ENCODE measurements at regions not wholly inside any gene's neighbourhood (a gene's known extent, or its start where the extent isn't known, plus 50 kb on each side); places are given as distances from the start of the nearest gene placed in this dataset.

- TF ChIP-seq HNF1B (CRISPR knock-in tag; IDR thresholded peaks at IDR 0.05), result no peak
- peak; percentile 73; the same call in 1 of the 2 replicates for TF ChIP-seq ZMYM2 (CRISPR knock-in tag; IDR thresholded peaks at IDR 0.05)
- TF ChIP-seq FOXO1 (CRISPR knock-in tag; IDR thresholded peaks at IDR 0.05), result peak; percentile 85
- peak in 1 of 2 experiments; percentile 58; a peak in 1 of 4 replicates for TF ChIP-seq KLF16 (CRISPR knock-in tag; IDR thresholded peaks at IDR 0.05)
- no peak for TF ChIP-seq BRD4 (CRISPR knock-in tag; IDR thresholded peaks at IDR 0.05)
- TF ChIP-seq NR2C2 (CRISPR knock-in tag; IDR thresholded peaks at IDR 0.05; ENCODE audit: borderline replicate concordance), result peak; percentile 74
- peak; percentile 85 for TF ChIP-seq MED1 (CRISPR knock-in tag; IDR thresholded peaks at IDR 0.05)
- no peak for TF ChIP-seq ZNF550 (CRISPR knock-in tag; IDR thresholded peaks at IDR 0.05; ENCODE audit: borderline replicate concordance)
- TF ChIP-seq KDM1A (CRISPR knock-in tag; IDR thresholded peaks at IDR 0.05), result peak; percentile 85; the same call in 1 of the 2 replicates
- no peak for TF ChIP-seq ZNF350 (CRISPR knock-in tag; IDR thresholded peaks at IDR 0.05; ENCODE audit: borderline replicate concordance, low read depth)
- peak; percentile 98 for TF ChIP-seq CEBPB (IDR thresholded peaks at IDR 0.05; ENCODE audit: borderline replicate concordance, low read depth, low read length)
- TF ChIP-seq POGZ (CRISPR knock-in tag; IDR thresholded peaks at IDR 0.05), result peak; percentile 39; the same call in 1 of the 2 replicates
- no peak for TF ChIP-seq ZNF709 (CRISPR knock-in tag; IDR thresholded peaks at IDR 0.05)
- TF ChIP-seq RFX5 (IDR thresholded peaks at IDR 0.05; ENCODE audit: low read depth, low read length), result 0 out of 2 replicates have a peak, but pooled peaks have one; percentile 61
- TF ChIP-seq KMT2A (CRISPR knock-in tag; IDR thresholded peaks at IDR 0.05), result no peak
- no peak for TF ChIP-seq ZNF570 (CRISPR knock-in tag; IDR thresholded peaks at IDR 0.05; ENCODE audit: borderline replicate concordance)
- TF ChIP-seq HDAC1 (CRISPR knock-in tag; IDR thresholded peaks at IDR 0.05), result peak; percentile 75; the same call in 1 of the 2 replicates
- peak; percentile 53; the same call in 1 of the 2 replicates for TF ChIP-seq PPARG (CRISPR knock-in tag; conservative IDR thresholded peaks at IDR 0.05)
- TF ChIP-seq ZNF597 (CRISPR knock-in tag; IDR thresholded peaks at IDR 0.05), result no peak
- peak; percentile 93 for TF ChIP-seq BCL6 (CRISPR knock-in tag; IDR thresholded peaks at IDR 0.05)
- TF ChIP-seq U2AF1 (optimal IDR thresholded peaks at IDR 0.05; ENCODE audit: low read depth, low read length), result no peak
- no peak for TF ChIP-seq ZBTB44 (CRISPR knock-in tag; IDR thresholded peaks at IDR 0.05)
- peak; percentile 80 for TF ChIP-seq ZMYM4 (CRISPR knock-in tag; IDR thresholded peaks at IDR 0.05)
- TF ChIP-seq FOXC1 (CRISPR knock-in tag; IDR thresholded peaks at IDR 0.05; ENCODE audit: borderline replicate concordance), result no peak
- peak; percentile 31; the same call in 1 of the 2 replicates for TF ChIP-seq ZNF281 (CRISPR knock-in tag; IDR thresholded peaks at IDR 0.05; ENCODE audit: borderline replicate concordance)
Observed at GRCh38 chr13:74287724-74288169, 153.5 kb upstream of the KLF12 start (continued).
